Activated CD4-positive, alpha-beta T cell treated with anti-CD3 and anti-CD28 coated beads for 36 hours (primary cell): ENCODE measurements at regions not wholly inside any gene's neighbourhood (a gene's known extent, or its start where the extent isn't known, plus 50 kb on each side); places are given as distances from the start of the nearest gene placed in this dataset.

Experiments
- ATAC-seq: fragments of 200-7000 bp; cut with Tn5 transposase; one replicate; pipeline ENCODE4 v1.10.0; 2021; ENCODE audit warnings: mild to moderate bottlenecking, moderate library complexity
- CTCF ChIA-PET: fragments of 350-600 bp; sonication (Branson Sonifier 250); formaldehyde crosslinking; loops from one replicate; lab custom pipeline; 2021; ENCODE audit warnings: antibody characterized with exemption; lab: Charles Lee
- POLR2A ChIA-PET: fragments of 350-600 bp; sonication (Branson Sonifier 250); formaldehyde crosslinking; loops from one replicate; lab custom pipeline; 2021; ENCODE audit warnings: antibody characterized with exemption, inconsistent platforms; lab: Charles Lee
- DNase-seq: peaks from one replicate; pipeline ENCODE4 v3.0.0-alpha.2; 2020
- H3K27ac Mint-ChIP-seq: one replicate; pipeline ENCODE4 v1.8.0; 2021; ENCODE audit warnings: mixed read lengths
- H3K27me3 Mint-ChIP-seq: one replicate; pipeline ENCODE4 v1.8.0; 2021; ENCODE audit warnings: mixed read lengths
- H3K36me3 Mint-ChIP-seq: one replicate; pipeline ENCODE4 v1.8.0; 2021; ENCODE audit warnings: low read depth, mixed read lengths
- H3K4me1 Mint-ChIP-seq: one replicate; pipeline ENCODE4 v1.8.0; 2021; ENCODE audit warnings: mixed read lengths
- H3K4me3 Mint-ChIP-seq: one replicate; pipeline ENCODE4 v1.8.0; 2021; ENCODE audit warnings: mild to moderate bottlenecking, moderate library complexity, mixed read lengths
- H3K9me3 Mint-ChIP-seq: one replicate; pipeline ENCODE4 v1.8.0; 2021; ENCODE audit warnings: low read depth, mixed read lengths
- intact Hi-C, 2 experiments: fragments of 100-400 bp; cut with DNase I in 1 of 2; cut with micrococcal nuclease in 1 of 2; formaldehyde crosslinking; loops; one replicate each; pipeline versions ENCODE4 v1.14.2 to v1.15.1; 2022 to 2024; cut with DNase I, micrococcal nuclease

- ATAC-seq (no peak), DNase-seq (no peak)
- Mint-ChIP-seq H3K36me3 (no peaks in the 10 kb centered on the region), H3K27me3 (no peaks in the 10 kb centered on the region), H3K27ac (no peak overlapping the region), H3K4me1 (no peaks in the 10 kb centered on the region), H3K9me3 (peaks cover 12% of the 10 kb centered on the region), H3K4me3 (no peak overlapping the region)
- ChIA-PET CTCF (no interaction called here), POLR2A (no interaction called here)
- intact Hi-C loops = no loop called here
Observed at GRCh38 chr3:164927728-164928127, 150.6 kb downstream of the SI start.

- POLR2A ChIA-PET = no interaction called here
- H3K4me3 Mint-ChIP-seq = no peak overlapping the region
Observed at GRCh38 chr3:164918905-164919304, 159.4 kb downstream of the SI start.

GRCh38 chr3:164912916-164913315 is 165.4 kb downstream of the SI start:
- H3K4me1 Mint-ChIP-seq = no peaks in the 10 kb centered on the region
- ChIA-PET POLR2A (no interaction called here), CTCF (interaction anchor here (1.1 kb wide), 1 partner anchor 10 kb away, joined by 4 read pairs; no protein-coding TSS in a partner anchor)
- no peaks in the 10 kb centered on the region for H3K27me3 Mint-ChIP-seq
- no peak for DNase-seq
- ATAC-seq = no peak
- no peak overlapping the region for H3K4me3 Mint-ChIP-seq
- no peaks in the 10 kb centered on the region for H3K36me3 Mint-ChIP-seq
- intact Hi-C loops = no loop called here
- peaks cover 23% of the 10 kb centered on the region for H3K9me3 Mint-ChIP-seq
- H3K27ac Mint-ChIP-seq = no peak overlapping the region

More at GRCh38 chr3:164918905-164919304, 159.4 kb downstream of the SI start:
- no peaks in the 10 kb centered on the region for H3K27me3 Mint-ChIP-seq
- DNase-seq (no peak), ATAC-seq (no peak)
- CTCF ChIA-PET = no interaction called here
- intact Hi-C loops = no loop called here
- peaks cover 11% of the 10 kb centered on the region for H3K9me3 Mint-ChIP-seq
- H3K36me3 Mint-ChIP-seq = no peaks in the 10 kb centered on the region
- no peak overlapping the region for H3K27ac Mint-ChIP-seq
- no peaks in the 10 kb centered on the region for H3K4me1 Mint-ChIP-seq

GRCh38 chr3:164903820-164904451 is 174.4 kb downstream of the SI start:
- no peak overlapping the region for H3K4me3 Mint-ChIP-seq
- ChIA-PET CTCF (no interaction called here), POLR2A (no interaction called here)
- H3K36me3 Mint-ChIP-seq = no peaks in the 10 kb centered on the region
- no peaks in the 10 kb centered on the region for H3K27me3 Mint-ChIP-seq
- ATAC-seq = no peak
- H3K4me1 Mint-ChIP-seq = no peaks in the 10 kb centered on the region
- intact Hi-C loops = no loop called here
- peaks cover 10% of the 10 kb centered on the region for H3K9me3 Mint-ChIP-seq
- no peak for DNase-seq
- no peak overlapping the region for H3K27ac Mint-ChIP-seq

- ATAC-seq (no peak), DNase-seq (no peak)
- intact Hi-C loops = no loop called here
- Mint-ChIP-seq H3K36me3 (no peaks in the 10 kb centered on the region), H3K27me3 (no peaks in the 10 kb centered on the region), H3K27ac (no peak overlapping the region), H3K9me3 (peaks cover 12% of the 10 kb centered on the region), H3K4me3 (no peak overlapping the region), H3K4me1 (no peaks in the 10 kb centered on the region)
- CTCF ChIA-PET = interaction anchor here (1.2 kb wide), 1 partner anchor 12 kb away, joined by 3 read pairs; no protein-coding TSS in a partner anchor
- POLR2A ChIA-PET = no interaction called here
Observed at GRCh38 chr3:164897342-164897741, 181.0 kb downstream of the SI start.

- Mint-ChIP-seq H3K27ac (no peak overlapping the region), H3K36me3 (no peaks in the 10 kb centered on the region), H3K4me3 (no peak overlapping the region), H3K4me1 (no peaks in the 10 kb centered on the region), H3K9me3 (peaks cover 17% of the 10 kb centered on the region), H3K27me3 (no peaks in the 10 kb centered on the region)
- no peak for ATAC-seq
- DNase-seq = no peak
- ChIA-PET CTCF (no interaction called here), POLR2A (no interaction called here)
- intact Hi-C loops = no loop called here
Observed at GRCh38 chr3:164890061-164890460, 188.2 kb downstream of the SI start.

GRCh38 chr3:164883171-164883570 is 195.1 kb downstream of the SI start:
- ATAC-seq = no peak
- no peaks in the 10 kb centered on the region for H3K27me3 Mint-ChIP-seq
- DNase-seq = no peak
- POLR2A ChIA-PET = no interaction called here
- CTCF ChIA-PET = no interaction called here
- H3K27ac Mint-ChIP-seq = no peak overlapping the region
- intact Hi-C loops = no loop called here
- no peaks in the 10 kb centered on the region for H3K36me3 Mint-ChIP-seq
- H3K9me3 Mint-ChIP-seq = peaks cover 7% of the 10 kb centered on the region
- no peaks in the 10 kb centered on the region for H3K4me1 Mint-ChIP-seq
- H3K4me3 Mint-ChIP-seq = no peak overlapping the region

- ChIA-PET POLR2A (no interaction called here), CTCF (no interaction called here)
- Mint-ChIP-seq H3K4me3 (no peak overlapping the region), H3K27me3 (no peaks in the 10 kb centered on the region), H3K9me3 (peaks cover 1% of the 10 kb centered on the region), H3K4me1 (no peaks in the 10 kb centered on the region), H3K36me3 (no peaks in the 10 kb centered on the region), H3K27ac (no peak overlapping the region)
- DNase-seq = no peak
- intact Hi-C loops = no loop called here
- ATAC-seq = no peak
Observed at GRCh38 chr3:164879201-164879600, 199.1 kb downstream of the SI start.

- ATAC-seq = no peak
Observed at GRCh38 chr3:164864454-164864853, 213.8 kb downstream of the SI start.

GRCh38 chr3:164852866-164853265 is 225.4 kb downstream of the SI start:
- ATAC-seq (no peak), DNase-seq (no peak)
- H3K4me3 Mint-ChIP-seq = no peak overlapping the region
- H3K9me3 Mint-ChIP-seq = peaks cover 3% of the 10 kb centered on the region
- intact Hi-C loops = no loop called here
- POLR2A ChIA-PET = no interaction called here
- H3K27me3 Mint-ChIP-seq = no peaks in the 10 kb centered on the region
- no peaks in the 10 kb centered on the region for H3K4me1 Mint-ChIP-seq
- H3K27ac Mint-ChIP-seq = no peak overlapping the region
- no peaks in the 10 kb centered on the region for H3K36me3 Mint-ChIP-seq
- CTCF ChIA-PET = no interaction called here

More at GRCh38 chr3:164864454-164864853, 213.8 kb downstream of the SI start:
- Mint-ChIP-seq H3K9me3 (peaks cover 13% of the 10 kb centered on the region), H3K36me3 (no peaks in the 10 kb centered on the region), H3K27me3 (no peaks in the 10 kb centered on the region), H3K27ac (no peak overlapping the region), H3K4me1 (no peaks in the 10 kb centered on the region), H3K4me3 (no peak overlapping the region)
- ChIA-PET CTCF (no interaction called here), POLR2A (no interaction called here)
- intact Hi-C loops = no loop called here
- no peak for DNase-seq

GRCh38 chr3:164851905-164852304 is 226.4 kb downstream of the SI start:
- Mint-ChIP-seq H3K36me3 (no peaks in the 10 kb centered on the region), H3K27ac (no peak overlapping the region), H3K4me1 (no peaks in the 10 kb centered on the region), H3K4me3 (no peak overlapping the region), H3K9me3 (peaks cover 3% of the 10 kb centered on the region), H3K27me3 (no peaks in the 10 kb centered on the region)
- DNase-seq = no peak
- intact Hi-C loops = no loop called here
- no peak for ATAC-seq
- ChIA-PET CTCF (no interaction called here), POLR2A (no interaction called here)

- H3K27me3 Mint-ChIP-seq = no peaks in the 10 kb centered on the region
- no peak overlapping the region for H3K27ac Mint-ChIP-seq
- H3K4me1 Mint-ChIP-seq = no peaks in the 10 kb centered on the region
- CTCF ChIA-PET = no interaction called here
- POLR2A ChIA-PET = no interaction called here
- ATAC-seq = no peak
- H3K4me3 Mint-ChIP-seq = no peak overlapping the region
- H3K9me3 Mint-ChIP-seq = peaks cover 3% of the 10 kb centered on the region
- H3K36me3 Mint-ChIP-seq = no peaks in the 10 kb centered on the region
- DNase-seq = no peak
- intact Hi-C loops = no loop called here
Observed at GRCh38 chr3:164851204-164851603, 227.1 kb downstream of the SI start.
